ENCODE measurements at regions not wholly inside any gene's neighbourhood (a gene's known extent, or its start where the extent isn't known, plus 50 kb on each side); places are given as distances from the start of the nearest gene placed in this dataset.

DNA sequence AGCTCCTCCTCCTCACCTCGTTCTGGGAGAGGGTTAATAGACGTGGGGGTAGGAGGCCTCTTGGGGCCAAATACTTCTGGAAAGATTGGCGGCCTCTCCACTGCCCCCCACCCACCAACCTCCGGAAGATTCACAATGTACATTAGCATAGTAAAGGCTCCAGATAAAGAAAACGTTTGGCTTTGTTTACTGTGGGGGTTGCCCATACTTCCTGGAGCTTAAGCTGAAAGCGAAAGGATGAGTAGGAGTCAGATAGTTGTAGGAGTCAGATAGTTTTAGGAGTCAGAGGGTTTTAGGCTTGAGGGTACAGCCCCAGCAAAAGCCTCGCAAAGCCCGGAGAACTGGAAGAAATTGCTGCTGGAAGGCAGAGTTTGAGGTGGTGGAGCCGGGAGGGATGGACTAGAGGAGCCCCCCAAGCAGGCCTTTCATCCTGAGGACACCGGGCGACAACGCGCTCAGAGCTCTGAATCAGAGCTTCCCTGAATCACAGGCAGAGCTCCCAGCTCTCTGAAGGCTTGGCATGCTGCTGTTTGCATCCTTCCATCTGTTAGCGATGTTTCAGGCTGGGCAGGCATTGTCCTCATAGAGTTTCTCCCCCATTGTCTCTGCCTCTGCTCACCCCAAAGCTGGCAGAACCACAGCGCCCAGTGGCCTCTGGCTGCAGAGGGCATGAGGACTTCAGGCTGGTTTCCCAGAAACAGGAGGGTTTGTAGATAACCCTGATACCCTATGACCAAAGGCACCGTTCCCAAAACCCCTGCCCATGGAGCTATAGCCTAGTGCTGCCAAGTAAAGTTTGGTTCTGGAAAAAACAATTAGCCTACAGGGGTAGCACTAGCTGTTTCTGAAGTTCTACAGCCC, 280.7 kb downstream of the BCOR start:
- intact Hi-C loops (cut with micrococcal nuclease) = loop anchor here (5.0 kb wide), 2 partner anchors 195 to 335 kb away; no protein-coding TSS in a partner anchor
- Mint-ChIP-seq H3K4me1 (peaks cover 8% of the 10 kb centered on the region), H3K27ac (no peak overlapping the region), H3K27me3 (peaks cover 10% of the 10 kb centered on the region), H3K4me3 (no peak overlapping the region), H3K9me3 (no peaks in the 10 kb centered on the region), H3K36me3 (ENCODE audit: low read depth) (no peaks in the 10 kb centered on the region)
- ATAC-seq (ENCODE audit: low read depth) (no peak), DNase-seq (no peak)
- CTCF ChIA-PET = no interaction called here
- TF ChIP-seq, protein P1, sequence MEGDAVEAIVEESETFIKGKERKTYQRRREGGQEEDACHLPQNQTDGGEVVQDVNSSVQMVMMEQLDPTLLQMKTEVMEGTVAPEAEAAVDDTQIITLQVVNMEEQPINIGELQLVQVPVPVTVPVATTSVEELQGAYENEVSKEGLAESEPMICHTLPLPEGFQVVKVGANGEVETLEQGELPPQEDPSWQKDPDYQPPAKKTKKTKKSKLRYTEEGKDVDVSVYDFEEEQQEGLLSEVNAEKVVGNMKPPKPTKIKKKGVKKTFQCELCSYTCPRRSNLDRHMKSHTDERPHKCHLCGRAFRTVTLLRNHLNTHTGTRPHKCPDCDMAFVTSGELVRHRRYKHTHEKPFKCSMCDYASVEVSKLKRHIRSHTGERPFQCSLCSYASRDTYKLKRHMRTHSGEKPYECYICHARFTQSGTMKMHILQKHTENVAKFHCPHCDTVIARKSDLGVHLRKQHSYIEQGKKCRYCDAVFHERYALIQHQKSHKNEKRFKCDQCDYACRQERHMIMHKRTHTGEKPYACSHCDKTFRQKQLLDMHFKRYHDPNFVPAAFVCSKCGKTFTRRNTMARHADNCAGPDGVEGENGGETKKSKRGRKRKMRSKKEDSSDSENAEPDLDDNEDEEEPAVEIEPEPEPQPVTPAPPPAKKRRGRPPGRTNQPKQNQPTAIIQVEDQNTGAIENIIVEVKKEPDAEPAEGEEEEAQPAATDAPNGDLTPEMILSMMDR (IDR thresholded peaks at IDR 0.05) = no peak
- POLR2A ChIA-PET = interaction anchor here (0.6 kb wide), 1 partner anchor 17 kb away, joined by 5 read pairs; no protein-coding TSS in a partner anchor

DNA sequence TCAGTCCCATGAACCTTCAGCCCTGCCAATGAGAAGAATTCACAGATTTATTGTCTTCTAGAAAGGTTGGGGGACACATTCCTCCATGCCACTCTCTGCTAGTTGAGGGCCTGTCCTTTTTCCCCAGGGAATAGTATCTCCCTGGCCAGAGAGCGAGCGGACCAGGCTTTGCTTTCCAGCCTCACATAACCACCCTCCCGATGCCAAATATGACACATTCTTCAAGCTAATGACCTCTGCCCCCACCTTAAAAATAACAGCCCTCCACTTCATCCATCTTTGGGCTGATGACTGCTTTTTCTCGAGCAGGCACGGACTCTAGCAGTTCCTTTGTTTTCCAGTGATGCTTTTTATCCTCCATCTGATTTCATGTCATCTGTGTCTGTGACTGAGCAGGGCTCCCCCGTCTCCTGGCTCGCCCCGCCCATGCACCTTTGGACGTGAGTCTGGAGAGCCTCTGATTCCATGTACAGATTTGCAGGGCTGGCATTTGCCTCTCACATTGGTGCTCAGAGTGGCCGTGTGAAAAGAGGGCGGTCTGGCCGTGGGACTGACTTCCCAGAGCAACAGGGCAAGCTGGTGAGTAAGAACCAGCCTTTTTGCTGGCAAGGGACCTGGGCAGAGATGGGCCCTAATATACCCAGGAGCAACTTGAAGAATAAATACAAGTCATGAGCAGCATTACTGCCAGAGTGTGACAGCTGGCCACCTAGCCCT, 279.8 kb downstream of the BCOR start:
- no peak overlapping the region for H3K4me3 Mint-ChIP-seq
- H3K27me3 Mint-ChIP-seq = peaks cover 13% of the 10 kb centered on the region
- ChIA-PET CTCF (no interaction called here), POLR2A (interaction anchor here (0.6 kb wide), 1 partner anchor 18 kb away, joined by 5 read pairs; no protein-coding TSS in a partner anchor)
- no peak overlapping the region for H3K27ac Mint-ChIP-seq
- DNase-seq = no peak
- peaks cover 8% of the 10 kb centered on the region for H3K4me1 Mint-ChIP-seq
- intact Hi-C loops (cut with micrococcal nuclease) = loop anchor here (5.0 kb wide), 2 partner anchors 194 to 334 kb away; no protein-coding TSS in a partner anchor
- no peaks in the 10 kb centered on the region for H3K9me3 Mint-ChIP-seq
- TF ChIP-seq, protein P1 (IDR thresholded peaks at IDR 0.05) = no peak
- no peaks in the 10 kb centered on the region for H3K36me3 Mint-ChIP-seq (ENCODE audit: low read depth)
- no peak for ATAC-seq (ENCODE audit: low read depth)

DNA sequence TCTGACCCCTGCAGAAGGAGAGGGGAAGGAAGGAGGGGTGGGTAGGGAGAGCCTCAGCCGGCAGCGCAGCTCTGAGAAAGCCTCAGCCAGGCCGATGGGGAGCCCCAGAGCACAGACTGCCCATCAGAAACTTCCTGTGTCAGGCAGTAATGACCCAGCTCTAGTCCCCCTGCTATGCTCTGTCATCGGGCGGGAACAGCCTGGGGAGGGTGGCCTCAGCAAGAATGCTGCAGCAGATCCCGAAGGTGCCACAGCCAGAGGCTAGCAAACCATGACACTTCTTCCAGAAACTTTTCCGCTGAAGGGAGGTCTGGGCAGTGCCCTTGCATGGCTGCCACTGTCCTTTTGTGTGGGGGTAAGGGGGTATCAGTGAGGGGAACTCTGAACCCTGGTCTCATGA, 279.0 kb downstream of the BCOR start:
- TF ChIP-seq, protein P1 (IDR thresholded peaks at IDR 0.05) = no peak
- ATAC-seq (ENCODE audit: low read depth) = no peak
- Mint-ChIP-seq H3K27me3 (peaks cover 17% of the 10 kb centered on the region), H3K36me3 (ENCODE audit: low read depth) (no peaks in the 10 kb centered on the region), H3K4me1 (peaks cover 10% of the 10 kb centered on the region), H3K27ac (no peak overlapping the region), H3K4me3 (no peak overlapping the region), H3K9me3 (no peaks in the 10 kb centered on the region)
- intact Hi-C loops (cut with micrococcal nuclease) = loop anchor here (5.0 kb wide), 2 partner anchors 194 to 334 kb away; no protein-coding TSS in a partner anchor
- POLR2A ChIA-PET = interaction anchor here (0.6 kb wide), 2 partner anchors 54 to 127 kb away, joined by 3 to 4 read pairs; no protein-coding TSS in a partner anchor
- CTCF ChIA-PET = no interaction called here
- DNase-seq = no peak

DNA sequence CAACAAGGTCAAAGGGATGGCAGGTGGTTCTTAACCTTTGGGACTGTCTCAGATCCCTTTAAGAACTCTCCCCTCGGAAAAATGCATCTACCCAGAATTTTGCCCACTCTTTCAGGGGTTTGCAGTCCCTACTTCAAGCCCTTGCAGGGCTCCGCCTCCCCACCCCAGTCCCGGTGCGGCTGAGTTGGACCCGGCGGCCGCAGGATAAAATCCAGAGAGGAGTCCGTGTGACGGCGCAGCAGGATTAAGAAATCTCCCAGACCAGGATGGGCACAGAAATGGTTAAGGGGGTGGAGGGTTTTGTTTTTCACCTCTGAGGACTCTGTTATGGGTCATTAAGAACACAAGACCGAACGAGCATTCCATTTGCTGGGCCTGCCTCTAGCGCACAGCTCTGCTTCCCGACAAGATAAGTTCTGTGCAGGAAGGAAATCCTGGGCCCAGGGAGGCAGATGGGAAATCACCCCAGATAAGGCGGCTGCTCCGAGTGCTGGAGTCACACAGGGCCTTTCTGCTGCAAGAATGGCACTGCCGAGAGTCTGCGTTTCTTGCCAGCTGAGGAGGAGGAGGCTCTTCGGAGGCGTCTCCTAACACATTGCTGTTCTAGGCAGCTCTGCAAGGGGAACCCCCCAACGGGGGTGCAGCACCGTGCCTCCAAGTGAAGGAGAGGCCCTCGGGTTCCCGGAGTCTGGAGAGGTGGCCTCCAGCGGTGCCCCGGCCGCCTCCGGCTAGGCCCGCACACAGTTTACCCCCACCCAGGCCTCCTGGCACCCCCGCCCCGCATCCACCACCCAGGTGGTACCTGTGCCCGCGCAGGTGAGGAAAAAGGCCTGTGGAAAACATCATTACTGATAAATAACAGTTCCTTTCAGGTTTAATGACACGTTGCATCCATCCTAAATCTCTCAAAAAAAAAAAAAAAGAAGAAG, 277.6 kb downstream of the BCOR start:
- ChIA-PET CTCF (no interaction called here), POLR2A (interaction anchor here (0.6 to 1.1 kb wide), 2 partner anchors 74 to 557 kb away, joined by 3 read pairs; no protein-coding TSS in a partner anchor)
- peaks cover 14% of the 10 kb centered on the region for H3K4me1 Mint-ChIP-seq
- no peak overlapping the region for H3K4me3 Mint-ChIP-seq
- TF ChIP-seq, protein P1 (IDR thresholded peaks at IDR 0.05) = no peak
- ATAC-seq (ENCODE audit: low read depth) (no peak), DNase-seq (no peak)
- H3K27me3 Mint-ChIP-seq = peaks cover 23% of the 10 kb centered on the region
- H3K36me3 Mint-ChIP-seq (ENCODE audit: low read depth) = no peaks in the 10 kb centered on the region
- H3K27ac Mint-ChIP-seq = no peak overlapping the region
- H3K9me3 Mint-ChIP-seq = no peaks in the 10 kb centered on the region
- intact Hi-C loops (cut with micrococcal nuclease) = loop anchor here (5.0 to 10.0 kb wide), 3 partner anchors 115 to 332 kb away; no protein-coding TSS in a partner anchor
